ENCODE measurements at regions not wholly inside any gene's neighbourhood (a gene's known extent, or its start where the extent isn't known, plus 50 kb on each side); places are given as distances from the start of the nearest gene placed in this dataset.
A peak's percentile ranks its signal among the peaks of the same experiment; 100 is the strongest.

DNA sequence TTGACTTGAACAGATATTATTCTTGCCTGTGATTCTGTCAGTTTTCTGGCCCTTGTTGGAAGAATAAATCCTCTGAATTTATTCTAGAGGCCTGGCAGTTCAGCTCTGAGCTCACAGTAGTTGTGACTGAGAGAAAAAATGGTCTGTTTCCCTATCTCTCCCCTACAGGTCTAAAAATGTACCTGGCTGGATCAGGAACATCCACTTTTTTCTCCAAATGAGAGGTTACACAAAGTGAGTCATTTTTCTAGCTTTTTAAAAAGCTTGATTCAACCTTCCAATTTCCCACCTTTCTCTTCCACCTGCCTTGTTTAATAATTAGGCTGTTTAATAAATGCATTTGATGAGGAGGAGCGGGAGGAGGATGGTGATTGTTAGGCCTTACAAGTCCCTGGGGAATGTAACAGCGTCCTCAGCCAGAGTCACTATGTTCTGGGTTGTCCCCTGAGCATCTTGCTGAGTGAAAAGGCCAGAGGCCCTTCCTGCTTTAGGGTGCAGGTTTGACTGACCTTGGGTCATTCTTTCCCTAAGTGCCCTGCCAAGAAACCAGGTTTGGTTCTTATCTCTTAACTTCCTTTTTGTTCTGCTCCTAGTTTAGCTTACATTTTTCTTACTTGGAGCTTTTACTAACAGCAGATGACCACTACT lies 91.7 kb upstream of the FUT8 start:
- no peak for DNase-seq (ENCODE audit: low read depth)

DNA sequence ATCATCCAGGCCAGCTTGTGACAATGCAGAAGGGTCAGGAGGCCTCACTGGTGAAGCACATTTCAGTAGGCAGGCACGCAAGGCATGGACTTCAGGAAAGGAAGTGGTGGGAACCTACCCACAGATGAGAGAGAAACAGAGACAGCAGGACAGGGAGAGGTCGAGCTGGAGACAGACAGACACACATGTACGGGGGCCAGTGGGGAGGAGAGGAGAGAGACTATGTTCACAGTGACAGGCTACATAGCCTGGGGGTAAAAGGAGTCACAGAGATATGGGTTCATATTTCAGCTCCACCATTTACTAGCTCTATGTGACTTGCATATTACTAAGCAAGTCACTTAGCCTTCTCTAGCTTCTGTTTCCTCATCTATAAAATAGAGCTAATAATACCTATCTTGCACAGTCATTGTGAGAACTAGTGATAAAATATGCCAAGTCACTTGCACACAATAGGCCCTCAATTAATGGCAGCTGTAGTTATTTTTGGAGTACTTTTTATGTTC lies 91.1 kb upstream of the FUT8 start:
- no peak for DNase-seq (ENCODE audit: low read depth)

DNA sequence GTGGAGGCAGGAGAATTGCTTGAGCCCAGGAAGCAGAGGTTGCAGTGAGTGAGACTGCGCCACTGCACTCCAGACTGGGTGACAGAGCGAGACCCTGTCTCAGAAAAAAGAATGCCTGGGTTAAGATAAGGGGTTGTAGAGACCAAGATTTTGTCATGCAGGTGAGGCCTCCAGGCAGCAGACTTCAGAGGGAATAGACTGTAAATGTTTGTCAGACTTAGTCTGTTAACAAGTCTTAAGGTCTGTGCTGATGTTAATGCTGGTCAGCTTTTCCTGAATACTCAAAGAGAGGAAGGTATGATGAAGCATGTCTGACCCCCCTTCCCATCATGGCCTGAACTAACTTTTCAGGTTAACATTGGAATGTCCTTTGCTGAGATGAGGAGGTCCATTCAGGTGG lies 83.0 kb upstream of the FUT8 start:
- no peak for DNase-seq (ENCODE audit: low read depth)

DNA sequence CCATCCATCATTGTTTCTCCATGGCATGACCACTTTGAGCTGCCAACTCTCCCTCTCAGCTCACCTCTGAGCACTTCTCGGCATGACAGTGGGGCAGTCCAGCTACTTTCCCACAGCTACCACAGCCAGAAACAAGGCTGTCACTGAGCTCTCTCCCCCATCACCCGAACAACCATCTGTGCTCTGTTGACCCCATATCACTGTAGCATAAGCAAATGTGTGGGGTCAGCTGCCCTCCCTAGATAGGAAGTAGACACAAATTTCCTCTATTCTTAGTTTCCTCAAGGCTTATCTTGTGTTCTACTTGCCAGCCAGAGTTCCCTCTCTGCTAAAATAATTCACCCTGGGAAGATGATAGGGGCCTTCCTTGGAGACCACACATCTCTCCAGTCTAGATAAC lies 82.6 kb upstream of the FUT8 start:
- no peak for DNase-seq (ENCODE audit: low read depth)

DNA sequence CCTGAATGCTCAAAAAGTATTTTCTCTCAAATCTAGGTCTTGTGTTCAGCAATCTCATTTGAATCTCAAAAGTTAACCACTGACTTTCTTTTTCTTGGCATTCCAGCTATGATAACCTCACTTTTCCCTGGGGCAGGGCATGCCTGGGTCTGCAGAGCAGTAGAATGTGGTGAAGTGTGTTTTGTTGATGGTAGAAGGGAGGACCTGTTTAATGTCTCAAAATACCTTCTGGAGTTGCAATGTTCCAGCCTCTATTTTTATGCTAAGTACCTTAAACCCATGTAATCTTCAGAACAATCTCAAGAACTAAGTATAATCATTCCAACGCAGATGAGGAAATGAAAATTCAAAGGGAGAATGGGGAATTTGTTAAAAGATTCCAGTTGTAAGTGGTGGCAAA lies 82.1 kb upstream of the FUT8 start:
- no peak for DNase-seq (ENCODE audit: low read depth)

DNA sequence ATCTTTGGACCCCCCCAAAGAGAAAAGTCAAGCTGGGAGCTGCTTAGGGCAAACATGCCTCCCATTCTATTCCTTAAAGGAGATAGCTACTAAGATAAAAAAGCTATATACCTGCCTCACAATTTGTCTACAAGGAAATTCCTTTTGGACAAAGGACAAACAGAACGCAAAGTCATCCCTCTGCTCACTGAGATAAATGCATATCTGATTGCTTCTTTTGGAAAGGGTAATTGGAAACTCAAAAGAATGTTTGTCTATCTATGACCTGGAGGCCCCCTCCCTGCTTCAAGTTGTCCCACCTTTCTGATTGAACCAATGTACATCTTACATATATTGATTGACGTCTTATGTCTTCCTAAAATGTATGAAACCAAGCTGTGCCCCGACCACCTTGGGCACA lies 80.9 kb upstream of the FUT8 start:
- no peak for DNase-seq (ENCODE audit: low read depth)

DNA sequence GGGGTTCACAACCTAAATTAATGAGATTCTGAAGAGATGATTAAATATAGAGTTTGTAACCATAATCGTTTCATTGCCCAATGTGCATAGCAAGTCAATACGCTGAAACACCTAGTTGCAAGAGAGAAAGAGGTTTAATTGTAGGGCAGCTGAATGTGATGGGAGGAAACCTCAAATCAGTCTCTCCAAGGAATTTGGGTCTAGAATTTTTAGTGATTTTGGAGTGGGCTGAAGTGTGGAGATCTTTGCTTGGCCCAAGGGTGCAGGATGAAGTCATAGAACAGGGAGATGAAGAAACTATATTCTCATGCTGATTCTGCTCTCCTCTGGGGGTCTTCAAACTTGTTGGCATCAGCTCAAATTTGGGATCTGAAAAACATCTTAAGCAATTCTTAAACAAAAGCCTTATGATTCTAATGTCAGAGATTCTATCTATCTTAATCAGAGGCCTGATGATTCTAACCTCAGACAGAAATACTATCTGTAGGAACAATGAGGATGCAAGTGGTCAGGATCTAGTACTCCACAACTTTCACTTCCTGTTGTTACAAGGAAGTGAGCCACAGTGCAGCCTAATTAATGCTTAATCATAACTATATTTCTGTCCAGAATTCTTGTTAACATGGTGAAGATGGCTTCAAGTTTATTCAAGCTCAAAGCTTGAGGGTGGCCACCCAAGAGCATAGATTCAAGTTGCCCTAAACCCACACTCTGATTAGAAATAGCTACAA lies 80.2 kb upstream of the FUT8 start:
- DNase-seq (ENCODE audit: low read depth) = no peak

DNA sequence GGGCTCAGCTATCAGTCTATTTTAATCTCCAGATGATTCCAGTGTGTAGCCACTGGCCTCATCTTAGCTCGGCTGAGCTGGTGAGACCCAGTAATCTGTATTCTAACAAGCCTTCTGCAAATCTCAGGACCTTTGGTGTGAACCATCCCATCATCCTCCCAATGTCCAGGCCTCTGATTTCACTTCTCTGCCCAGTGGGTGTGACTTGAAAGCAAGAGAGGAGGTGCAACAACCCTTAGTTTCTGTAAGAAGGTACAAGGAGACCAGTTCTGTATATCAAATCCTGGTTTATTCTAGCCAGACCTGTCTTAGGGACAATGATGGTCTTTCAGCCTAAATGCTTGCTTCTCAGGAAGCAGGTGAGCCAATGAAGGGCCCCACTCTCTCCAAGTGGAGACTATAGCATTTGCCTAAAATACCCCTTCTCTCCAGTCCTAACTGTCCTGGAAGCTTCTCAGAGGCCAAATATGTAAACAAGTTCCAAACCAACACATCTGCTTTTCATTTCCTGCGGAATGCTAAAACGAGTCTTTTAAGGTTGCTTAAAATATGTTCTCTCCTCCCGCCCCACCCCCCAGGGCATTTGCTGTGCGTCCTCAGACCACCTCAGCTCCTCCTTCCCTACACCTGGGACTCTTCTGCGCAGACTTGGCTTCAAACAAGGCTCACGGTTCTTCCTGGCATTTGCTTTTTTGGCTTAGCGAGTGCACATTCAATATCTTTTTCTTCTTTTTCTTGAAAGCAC lies 78.4 kb upstream of the FUT8 start:
- DNase-seq (ENCODE audit: low read depth) = no peak

DNA sequence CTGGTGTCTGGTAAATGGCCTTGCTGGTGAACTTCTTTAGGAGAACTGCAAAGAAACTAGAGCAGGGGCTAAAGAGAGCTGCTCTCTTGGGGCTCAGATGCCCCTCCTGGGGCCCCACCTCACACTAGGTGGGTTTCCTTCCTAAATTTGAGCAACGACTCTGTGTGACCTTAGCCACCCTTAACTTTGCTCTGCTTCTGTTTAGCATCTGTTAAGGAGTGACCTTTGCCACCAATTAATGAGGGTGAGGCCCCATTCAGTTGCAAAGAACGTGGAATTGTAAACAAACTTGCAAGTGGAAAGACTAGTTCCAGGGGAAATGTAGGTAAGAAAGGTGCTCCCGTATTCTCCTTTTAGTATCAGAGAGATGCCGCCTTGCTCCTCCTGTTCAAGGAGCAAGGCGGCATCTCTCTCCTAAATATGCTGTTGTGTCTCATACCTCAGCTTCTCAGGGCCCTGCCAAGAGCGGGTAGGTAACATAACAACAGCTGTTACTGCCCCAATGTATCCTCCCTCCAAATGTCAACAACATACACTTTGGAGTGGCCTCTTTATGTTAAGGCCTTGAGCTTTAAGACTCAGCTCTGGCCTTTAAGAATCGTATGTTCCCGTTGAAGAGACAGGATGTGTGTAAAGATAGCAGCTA lies 77.6 kb upstream of the FUT8 start:
- DNase-seq (ENCODE audit: low read depth) = no peak

DNA sequence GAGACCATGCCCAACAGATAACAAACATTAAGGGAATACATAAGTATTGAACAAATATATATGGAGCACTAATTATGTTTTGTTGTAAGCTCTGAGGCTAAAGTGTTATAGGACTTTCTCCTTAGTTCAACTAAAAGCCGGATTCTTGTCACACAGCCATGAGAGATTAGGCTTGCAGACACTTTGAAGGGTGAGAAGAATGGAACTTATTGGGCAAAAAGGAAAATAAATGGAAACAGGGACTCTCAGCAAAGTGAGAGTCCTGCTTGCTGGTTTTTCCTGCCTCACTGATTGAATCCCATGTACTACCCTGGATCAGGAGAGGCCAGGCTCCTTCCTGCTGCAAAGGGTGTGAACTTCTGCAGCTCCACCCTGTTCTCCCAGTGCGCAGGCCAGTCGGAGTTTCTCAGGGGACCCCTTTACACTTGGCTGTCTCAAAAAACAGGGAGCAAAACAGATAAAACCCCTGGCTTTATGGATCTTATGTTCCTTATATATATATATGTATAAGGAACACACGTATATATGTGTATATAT lies 77.1 kb upstream of the FUT8 start:
- DNase-seq (ENCODE audit: low read depth) = no peak

DNA sequence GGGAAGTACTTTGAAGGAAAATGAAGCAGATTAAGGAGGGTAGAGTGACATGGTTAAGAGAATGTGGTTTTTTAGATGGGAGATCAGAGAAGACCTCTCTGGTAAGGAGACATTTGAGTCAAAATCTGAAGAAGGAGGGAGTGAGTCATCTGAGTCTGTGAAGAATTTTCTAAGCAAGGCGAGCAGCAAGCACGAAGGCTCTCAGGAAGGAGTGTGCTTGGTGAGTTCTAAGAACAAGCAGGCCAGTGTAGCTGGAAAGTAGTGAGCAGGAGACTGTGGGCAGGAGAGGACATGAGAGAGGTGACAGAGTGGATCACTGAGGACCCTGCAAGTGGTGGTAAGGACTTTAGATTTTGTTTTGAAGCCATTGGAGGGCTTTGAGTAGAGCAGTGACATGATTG lies 76.3 kb upstream of the FUT8 start:
- no peak for DNase-seq (ENCODE audit: low read depth)

DNA sequence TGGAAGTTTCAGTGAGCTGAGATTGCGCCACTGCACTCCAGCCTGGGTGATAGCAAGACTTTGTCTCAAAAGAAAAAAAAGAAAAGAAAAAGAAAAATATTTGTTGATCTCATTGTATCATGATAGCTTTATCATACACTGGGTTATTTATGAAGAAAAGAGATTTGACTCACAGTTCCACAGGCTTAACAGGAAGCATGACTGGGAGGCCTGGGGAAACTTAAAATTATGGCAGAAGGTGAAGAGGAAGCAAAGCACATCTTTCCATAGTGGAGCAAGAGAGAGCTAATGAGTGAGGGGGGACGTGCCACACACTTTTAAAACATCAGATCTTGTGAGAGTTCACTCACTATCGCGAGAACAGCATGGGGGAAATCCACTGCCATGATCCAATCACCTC lies 72.7 kb upstream of the FUT8 start:
- no peak for DNase-seq (ENCODE audit: low read depth)

DNA sequence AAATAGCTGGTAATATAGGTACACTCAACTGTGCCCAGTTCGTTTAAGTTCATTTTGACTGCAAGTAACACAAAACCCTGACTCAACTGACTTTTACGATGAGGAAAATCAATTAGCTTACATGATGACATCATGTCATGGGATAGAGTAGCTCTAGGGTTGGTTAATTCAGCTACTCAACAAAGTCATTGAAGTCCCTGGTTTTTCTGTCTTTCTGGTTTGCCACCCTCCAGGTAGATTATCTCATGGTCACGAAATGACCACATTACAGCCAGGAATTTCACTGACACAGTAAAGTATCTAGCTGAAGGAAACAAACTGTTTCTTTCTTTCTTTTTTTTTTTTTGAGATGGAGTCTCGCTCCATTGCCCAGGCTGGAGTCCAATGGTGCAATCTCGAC lies 68.5 kb upstream of the FUT8 start:
- no peak for DNase-seq (ENCODE audit: low read depth)

DNA sequence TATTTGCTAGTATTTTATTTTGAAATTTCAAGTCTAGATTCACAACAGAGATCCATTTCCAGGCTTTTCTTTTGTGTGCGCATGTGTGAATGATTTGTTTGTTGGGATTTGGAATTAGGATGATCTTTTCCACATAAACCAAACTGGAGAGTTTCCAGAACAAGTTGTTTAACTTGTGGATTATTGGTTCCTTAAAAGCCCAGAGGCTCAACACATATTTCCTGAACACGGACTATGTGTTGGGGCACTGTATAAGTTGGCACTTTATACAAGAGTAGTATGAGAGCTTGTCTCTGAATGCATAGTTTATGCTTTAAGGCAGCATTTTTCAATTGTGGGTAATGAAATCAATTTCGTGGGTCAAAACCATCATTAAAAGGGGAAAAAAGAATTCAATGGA lies 67.3 kb upstream of the FUT8 start:
- DNase-seq (ENCODE audit: low read depth) = no peak

DNA sequence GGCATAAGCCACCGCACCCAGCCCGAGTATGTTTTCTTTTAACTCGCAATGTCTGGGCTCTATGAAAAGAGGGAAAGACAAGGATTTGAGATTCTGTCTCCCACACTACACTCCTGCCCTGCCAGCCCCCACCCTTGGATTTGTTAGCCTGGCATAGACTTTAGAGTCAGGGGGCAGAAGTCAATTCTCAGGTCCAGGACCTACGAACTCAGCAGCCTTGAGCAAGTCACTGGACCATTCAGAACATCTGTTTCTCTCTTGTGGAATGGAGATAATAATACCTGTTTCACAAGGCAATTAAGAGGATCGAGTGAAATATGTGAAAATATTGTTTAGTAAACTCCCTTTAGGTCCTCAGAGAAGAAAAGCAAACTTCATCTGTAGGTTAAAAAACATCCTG lies 66.1 kb upstream of the FUT8 start:
- no peak for DNase-seq (ENCODE audit: low read depth)

DNA sequence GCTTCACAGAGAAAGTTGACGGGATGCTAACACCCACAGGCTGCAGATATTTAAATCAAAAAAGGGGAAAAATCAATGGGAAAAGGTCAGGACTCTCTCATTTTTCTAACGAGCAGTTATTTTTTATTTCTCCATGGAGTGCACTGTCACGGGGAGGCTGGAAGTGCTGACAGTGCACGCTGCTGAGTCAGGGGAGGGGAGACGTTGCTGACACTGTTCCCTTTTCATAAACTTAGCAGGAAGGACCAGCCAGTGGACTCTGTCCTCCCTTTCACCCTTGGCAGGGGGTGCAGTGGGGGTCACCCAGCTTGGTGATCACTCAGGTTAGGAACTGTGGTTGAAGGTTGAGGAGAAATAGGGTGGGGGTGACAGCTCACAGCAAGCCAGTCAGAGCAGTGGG lies 65.6 kb upstream of the FUT8 start:
- no peak for DNase-seq (ENCODE audit: low read depth)

DNA sequence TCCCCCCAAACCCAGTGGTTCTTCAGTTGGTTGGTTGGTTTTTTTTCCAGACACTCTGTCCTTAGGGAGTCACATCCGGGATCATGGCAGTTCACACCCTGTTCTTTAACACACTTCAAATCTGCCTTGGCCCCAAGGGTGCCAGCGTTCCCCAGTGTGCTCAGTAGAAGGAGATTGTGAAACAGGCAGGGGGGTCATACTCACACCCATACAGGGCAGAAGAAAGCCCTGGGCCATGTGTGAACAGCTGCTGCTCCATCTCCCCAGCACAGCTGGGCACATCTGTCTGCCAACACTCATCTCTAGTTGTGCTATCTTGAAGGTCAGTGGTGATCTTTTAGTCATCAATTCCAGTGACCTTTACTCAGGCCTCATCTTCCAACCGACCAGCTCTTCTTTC lies 64.4 kb upstream of the FUT8 start:
- no peak for DNase-seq (ENCODE audit: low read depth)

DNA sequence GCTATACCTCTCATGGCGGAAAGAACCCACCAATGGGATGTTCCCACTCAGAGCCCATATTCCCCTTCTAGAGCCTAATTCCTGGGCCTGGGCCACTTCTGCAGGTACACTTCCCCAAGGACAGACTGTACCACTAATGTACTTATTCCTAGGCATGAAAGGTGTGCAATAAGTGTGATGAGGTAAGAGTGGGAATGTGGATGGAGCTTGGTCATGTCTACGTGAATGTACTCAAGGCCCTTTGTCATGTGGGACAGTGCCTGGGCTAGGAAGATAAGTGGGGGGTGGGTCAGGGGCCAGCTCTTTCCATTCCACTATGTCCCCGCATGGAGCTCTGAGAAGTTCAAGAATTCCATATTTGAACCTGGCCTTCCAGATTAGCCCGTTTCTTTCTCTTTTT lies 63.4 kb upstream of the FUT8 start:
- DNase-seq (ENCODE audit: low read depth) = no peak

DNA sequence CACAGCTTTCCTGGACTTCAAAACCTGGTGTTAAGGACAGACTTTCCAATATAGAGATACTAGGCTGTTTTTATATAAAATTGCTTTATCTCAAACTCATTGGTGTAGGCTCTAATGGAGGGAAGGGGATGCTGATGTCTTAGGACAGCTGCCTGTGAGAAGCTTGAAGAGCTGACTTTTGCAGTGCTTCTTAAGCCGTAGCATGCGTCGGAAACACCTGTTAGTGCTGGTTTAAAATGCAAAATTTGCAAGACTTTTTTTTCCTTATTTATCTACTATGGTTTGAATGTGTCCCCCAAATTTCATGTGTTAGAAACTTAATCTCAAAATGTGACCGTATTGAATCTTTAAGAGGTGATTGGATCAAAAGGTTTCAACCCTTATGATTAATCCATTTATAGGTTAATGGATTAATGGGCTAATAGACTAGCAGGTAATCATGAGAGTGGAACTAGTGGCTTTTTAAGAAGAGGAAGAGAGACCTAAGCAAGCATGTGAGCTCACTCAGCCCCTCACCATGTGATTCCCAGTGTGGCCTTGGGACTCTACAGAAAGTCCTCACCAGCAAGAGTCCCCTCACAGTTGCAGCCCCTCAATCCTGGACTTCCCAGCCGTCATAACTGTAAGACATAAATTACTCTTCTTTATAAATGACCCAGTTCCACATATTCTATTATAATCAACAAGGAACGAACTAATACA lies 60.9 kb upstream of the FUT8 start:
- DNase-seq (ENCODE audit: low read depth) = no peak

DNA sequence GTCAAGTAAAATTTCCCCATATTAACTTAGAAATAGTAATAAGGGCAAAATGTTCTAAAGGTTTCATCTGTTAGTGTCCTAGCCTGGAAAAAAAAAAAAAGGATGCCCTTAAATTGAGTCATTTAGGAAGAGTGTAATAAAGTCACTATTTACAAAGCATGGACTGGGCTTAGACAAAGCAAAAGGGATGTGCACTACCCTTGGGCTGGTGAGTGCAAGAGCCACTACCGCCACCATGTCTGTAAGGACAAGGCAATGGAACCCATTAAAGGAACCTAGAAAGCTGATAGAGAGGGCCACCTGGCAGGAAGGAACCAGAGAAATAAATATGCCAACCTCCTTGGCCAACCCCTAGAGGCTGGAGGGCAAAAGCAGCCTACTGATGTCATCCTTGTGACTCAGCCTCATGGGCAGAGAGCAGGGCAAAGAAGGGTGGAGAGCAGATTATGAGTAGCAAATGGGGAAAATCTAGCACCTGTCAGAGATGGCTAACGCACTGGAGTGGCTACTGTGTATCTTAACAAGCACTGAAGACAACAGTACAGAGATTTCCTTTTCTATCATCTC lies 59.5 kb upstream of the FUT8 start:
- peak; percentile 30 for DNase-seq (ENCODE audit: low read depth)

DNA sequence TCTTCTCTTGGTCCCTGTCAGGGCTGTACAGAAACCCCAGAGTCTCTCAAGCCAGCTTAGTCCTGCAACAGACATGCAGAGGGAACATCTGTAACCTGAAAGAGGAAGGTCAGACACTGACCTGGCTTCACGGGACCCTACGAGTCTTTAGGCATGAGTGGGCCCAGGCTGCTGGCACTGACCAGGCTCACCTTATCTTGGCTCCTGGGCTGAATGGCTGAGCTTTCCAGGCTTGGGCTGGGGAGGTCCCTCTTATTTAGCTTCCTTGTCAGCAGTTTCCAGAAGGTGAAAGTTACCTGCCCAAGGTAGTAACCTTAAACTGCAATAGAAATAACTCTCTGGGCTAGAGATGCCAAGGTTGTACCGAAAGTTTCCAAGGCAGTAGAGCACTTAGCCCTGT lies 58.4 kb upstream of the FUT8 start:
- no peak for DNase-seq (ENCODE audit: low read depth)

DNA sequence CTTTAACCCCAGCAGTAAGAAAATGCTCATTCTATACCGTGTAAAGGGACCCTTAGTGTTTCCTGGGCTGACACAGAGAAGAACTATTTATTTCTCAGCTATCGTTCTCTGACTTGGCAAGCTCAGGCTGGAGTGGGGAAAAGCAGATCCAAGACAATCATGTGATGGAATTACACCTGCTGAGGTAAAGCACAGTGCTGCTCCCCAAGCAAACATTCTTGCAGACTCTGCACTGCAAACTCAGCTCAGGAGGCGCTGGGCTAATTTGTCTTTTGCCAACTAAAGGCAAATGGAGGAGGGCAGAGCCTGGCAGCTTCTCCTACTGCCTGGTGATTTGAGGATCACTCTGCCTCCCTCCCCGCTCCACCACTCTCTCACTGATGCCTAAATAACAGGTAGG lies 57.8 kb upstream of the FUT8 start:
- DNase-seq (ENCODE audit: low read depth) = no peak
